GM21447 (cell line): ENCODE measurements at regions not wholly inside any gene's neighbourhood (a gene's known extent, or its start where the extent isn't known, plus 50 kb on each side); places are given as distances from the start of the nearest gene placed in this dataset.
"Not testable (repeated sequence)": the region's sequence is repeated elsewhere in the genome, so short reads cannot be mapped to it uniquely, and the experiment has no call there.

Experiments used
- ATAC-seq: cut with Tn5 transposase; IDR thresholded peaks from one replicate; pipeline ENCODE4 v1.9.1; 2021; ENCODE audit not compliant: unreplicated experiment

DNA sequence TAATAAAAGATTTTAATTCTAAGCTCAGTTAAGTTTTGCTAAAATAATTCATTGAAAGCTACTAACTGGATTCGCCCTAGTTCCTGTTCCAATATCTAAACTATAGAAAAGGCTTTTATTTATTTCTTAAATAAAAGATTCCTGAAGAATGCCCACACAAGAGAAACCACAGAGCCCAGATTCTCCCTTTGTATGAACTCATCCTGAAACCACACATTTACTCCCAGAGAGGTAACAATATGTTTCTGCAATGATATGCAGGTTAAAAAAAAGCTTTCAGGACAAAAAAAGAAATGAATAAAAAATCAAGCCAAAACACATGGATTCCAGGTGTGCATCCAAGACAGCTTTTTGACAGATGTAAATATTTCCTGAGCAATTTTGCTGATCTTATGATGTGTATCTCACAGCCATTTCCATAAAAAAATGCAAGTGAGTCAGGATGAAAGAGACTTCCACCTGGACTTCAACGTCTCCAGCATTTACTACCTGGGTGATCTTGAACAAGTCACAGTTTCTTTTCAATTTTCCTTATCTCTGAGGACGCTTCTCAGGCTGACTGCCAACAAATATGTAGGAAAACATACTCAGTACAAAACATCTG, 234.4 kb upstream of the FAT1 start:
- ATAC-seq: no peak

DNA sequence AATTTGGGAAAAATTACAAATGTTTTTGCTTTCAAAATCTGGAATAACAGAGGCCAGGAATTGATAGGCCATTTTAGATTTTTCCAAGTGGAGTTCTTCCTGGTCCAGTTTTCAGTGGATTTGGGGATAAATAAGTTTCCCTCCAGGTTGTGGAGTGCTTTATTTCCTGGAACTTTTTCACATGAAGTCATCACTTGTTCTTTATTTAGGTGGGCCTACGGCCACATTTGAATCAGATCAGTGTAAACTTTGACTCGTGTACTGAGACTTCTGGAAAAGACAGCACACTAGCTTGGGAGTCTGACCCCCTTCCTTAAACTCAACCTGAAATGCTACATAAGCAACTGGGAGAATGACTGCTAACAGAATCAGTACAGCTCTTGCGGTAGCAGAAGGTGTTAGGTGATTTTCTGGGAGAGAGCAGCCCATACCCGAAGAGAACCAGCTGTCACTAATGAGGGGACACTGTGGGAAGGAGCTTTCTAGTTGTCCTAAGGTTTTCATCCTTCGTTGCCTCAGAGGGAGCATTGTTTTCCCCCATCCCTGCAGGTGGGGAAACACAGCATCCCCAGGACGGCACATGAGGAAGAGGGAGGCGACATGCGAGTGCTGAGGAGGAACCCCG, 235.2 kb upstream of the FAT1 start:
- ATAC-seq: no peak

GRCh38 chr4:186979961-186980745, 256.5 kb upstream of the FAT1 start:
- no peak for ATAC-seq

- ATAC-seq: no peak
Observed at GRCh38 chr4:186981161-186981560, 257.5 kb upstream of the FAT1 start.

- no peak for ATAC-seq
Observed at GRCh38 chr4:186982160-186982559, 258.5 kb upstream of the FAT1 start.

GRCh38 chr4:186984105-186984644, 260.5 kb upstream of the FAT1 start:
- ATAC-seq: no peak

DNA sequence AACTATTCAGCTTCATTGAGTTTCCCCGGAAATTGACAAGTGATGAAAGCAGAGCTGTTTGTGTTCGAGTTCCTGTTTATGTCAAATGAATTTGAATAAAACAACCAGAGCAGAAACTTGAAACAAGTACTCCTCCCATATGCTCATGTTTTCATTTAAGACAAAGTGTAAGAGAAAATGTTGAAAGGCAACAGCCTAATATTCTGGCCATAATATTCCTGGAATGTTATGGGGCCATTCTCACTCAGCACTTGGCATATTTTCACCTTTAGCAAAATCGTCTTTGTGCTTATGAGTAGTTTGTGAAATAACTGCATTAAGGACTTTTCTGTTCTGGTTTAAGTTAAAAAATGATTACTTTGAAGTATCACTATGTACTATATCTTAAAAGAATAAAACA, 276.0 kb upstream of the FAT1 start:
- ATAC-seq: no peak

- ATAC-seq: no peak
Observed at GRCh38 chr4:187000281-187000680, 276.6 kb upstream of the FAT1 start.

GRCh38 chr4:187002133-187002532, 278.5 kb upstream of the FAT1 start:
- not testable (repeated sequence) for ATAC-seq

- ATAC-seq: no peak
Observed at GRCh38 chr4:187004628-187005027, 281.0 kb upstream of the FAT1 start.

- no peak for ATAC-seq
Observed at GRCh38 chr4:187006189-187006618, 282.5 kb upstream of the FAT1 start.

DNA sequence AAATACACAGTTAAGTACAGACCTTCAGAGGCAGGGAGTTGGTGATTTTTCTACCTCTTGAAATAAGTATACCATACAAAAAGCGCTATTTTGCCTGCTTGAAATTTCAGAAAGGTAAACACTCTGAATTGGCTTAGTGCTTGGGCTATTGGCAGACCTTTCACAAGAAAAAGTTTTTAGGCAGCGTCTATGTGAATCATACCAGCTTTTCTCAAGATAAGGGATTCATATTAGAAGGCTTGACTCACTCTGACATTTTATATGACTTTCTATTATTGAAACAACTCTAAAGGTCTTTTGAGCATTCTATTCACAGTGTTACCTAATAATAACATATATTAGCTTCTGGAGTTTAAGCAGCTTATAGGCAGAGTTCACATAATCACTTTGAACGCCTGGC, 286.4 kb upstream of the FAT1 start:
- ATAC-seq: no peak

DNA sequence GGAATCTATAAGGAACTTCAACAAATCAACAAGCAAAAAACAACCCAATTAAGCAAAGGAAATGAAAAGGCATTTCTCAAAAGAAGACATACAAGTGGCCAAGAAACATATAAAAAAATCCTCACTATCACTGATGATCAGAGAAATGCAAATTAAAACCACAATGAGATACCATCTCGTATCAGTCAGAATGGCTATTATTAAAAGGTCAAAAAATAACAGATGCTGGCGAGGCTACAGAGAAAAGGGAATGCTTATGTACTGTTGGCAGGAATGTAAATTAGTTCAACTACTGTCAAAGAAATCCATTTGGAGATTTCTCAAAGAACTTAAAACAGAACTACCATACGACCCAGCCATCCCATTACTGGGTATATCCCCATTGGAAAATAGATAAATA, 292.4 kb upstream of the FAT1 start:
- no peak for ATAC-seq

DNA sequence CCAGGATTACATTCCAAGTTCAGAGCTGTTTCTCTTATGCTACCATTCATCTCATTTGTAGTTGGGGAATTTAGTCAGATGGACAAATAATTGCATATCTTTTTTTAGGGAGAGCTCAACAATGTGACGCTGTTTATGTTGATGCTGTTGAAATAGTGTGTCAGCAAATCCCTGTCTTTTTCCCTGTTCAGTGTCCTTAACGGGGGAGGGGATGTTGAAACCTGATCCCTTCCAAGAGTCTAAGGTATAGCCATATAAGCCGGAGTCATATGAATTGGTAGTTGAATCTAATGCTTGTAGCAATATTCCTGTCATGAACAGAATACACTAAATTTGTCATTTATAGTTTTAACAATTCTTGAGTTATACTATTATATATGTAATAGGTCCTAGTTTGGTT, 293.5 kb upstream of the FAT1 start:
- ATAC-seq: no peak

- no peak for ATAC-seq
Observed at GRCh38 chr4:187019896-187020295, 296.2 kb upstream of the FAT1 start.

DNA sequence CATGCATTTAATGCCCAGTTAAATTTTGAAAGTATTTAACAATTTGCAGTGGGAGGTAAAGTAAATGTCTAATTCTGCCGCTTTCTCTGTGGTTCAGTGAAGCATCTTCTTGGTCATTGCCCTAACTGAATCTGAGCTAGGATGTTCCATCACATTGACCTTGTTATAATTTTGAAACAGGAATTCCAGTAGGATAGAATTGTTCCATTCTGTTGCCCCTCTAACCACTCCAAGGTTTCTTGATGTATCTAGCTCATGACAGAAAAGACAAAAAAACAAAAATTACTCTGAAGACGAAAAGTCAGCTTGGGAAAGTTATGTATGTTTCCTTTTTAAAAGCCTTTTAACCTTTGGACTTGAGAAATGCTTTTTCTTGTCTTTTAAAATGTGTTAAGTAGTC, 297.0 kb upstream of the FAT1 start:
- no peak for ATAC-seq

DNA sequence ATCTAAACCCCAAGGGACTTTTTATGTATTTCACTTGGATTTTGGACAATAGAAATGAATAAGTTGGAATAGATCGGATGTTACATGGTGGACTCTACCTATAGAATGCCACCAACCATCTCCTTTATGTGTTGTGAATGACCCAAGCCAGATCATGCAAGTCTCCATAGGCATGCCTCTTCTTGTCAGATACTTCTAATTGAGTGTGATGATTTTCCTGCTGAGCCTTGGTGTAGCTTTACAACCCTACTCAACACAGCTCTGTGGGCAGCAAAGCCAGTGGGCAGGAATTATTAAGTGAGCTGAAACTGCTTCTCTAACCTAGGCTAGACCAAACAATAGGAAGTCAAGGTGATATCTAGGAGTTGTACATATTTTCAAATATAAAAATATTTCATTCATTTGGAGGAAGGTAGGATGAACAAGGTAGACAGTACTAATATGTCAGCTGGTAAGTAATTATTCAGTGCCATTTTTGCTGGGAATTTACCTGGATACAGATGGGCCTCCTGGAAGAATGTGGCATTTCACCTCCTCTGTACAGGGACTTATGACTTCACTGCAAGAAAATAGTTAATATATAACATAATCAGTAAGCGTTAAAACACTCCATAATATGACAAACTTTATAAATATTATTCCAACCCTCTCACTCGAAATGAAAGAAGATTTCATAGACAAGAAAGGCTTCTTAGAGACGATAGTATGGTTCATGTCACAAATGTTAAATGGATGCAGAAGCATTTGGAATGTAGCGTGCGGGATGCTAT, 298.0 kb upstream of the FAT1 start:
- no peak for ATAC-seq

DNA sequence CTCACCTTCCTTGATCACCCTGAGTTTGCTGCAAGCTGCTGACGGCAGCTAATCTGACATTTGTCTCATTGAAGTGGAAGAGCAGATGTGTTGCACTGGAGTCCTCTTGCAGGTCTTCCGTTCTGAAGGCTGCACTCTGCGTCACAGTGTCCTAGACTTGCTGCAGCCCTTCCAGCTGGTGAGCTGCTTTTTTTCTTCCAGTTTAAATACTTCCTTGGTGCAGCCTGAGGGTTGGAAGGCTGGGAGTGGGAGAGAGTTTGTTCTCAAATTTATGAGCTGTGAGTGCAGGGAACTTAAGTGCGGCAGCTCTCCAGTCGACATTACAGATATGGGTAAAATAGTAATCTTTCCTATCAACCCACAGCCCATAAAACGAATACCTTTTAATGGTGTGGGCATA, 303.6 kb upstream of the FAT1 start:
- no peak for ATAC-seq

GRCh38 chr4:187042251-187042650, 318.6 kb upstream of the FAT1 start:
- no peak for ATAC-seq

DNA sequence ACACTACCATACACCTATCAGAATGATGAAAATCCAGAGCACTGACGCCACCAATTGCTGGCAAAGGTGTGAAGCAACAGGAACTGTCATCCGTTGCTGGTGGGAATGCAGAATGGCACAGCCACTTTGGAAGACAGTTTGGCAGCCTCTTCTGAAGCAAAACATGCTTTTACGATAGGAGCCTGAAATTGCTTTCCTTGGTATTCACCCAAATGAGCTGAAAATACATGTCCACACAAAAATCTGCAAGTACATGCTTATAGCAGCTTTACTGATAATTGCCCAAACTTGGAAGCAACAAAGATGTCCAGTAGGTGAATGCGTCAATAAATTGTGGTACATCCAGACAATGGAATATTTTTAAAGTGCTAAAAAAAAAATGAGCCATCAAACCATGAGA, 322.8 kb upstream of the FAT1 start:
- ATAC-seq: no peak

- no peak for ATAC-seq
Observed at GRCh38 chr4:187059021-187059420, 335.4 kb upstream of the FAT1 start.
